Stimulated activated naive CD8-positive, alpha-beta T cell treated with anti-CD3 and anti-CD28 coated beads, Interleukin-15, amount 100 ng/mL, for 72 hours (primary cell): ENCODE measurements at regions not wholly inside any gene's neighbourhood (a gene's known extent, or its start where the extent isn't known, plus 50 kb on each side); places are given as distances from the start of the nearest gene placed in this dataset.

Experiments
- ATAC-seq: fragments of 150-1000 bp; cut with Tn5 transposase; 2 replicates; pipeline ENCODE4 v1.10.0; 2021; ENCODE audit warnings: mild to moderate bottlenecking, moderate library complexity
- DNase-seq, 2 donors: peaks; one replicate each; pipeline ENCODE4 v3.0.0; 2021 to 2022
- H3K27ac Mint-ChIP-seq, 2 donors: one replicate each; pipeline ENCODE4 v1.8.0; 2022; ENCODE audit warnings: mild to moderate bottlenecking in 2 of 2, mixed read lengths in 2 of 2, moderate library complexity in 2 of 2
- H3K27me3 Mint-ChIP-seq: one replicate; pipeline ENCODE4 v1.8.0; 2022; ENCODE audit warnings: mixed read lengths
- H3K4me1 Mint-ChIP-seq: one replicate; pipeline ENCODE4 v1.8.0; 2022; ENCODE audit warnings: mild to moderate bottlenecking, mixed read lengths
- H3K4me3 Mint-ChIP-seq, 2 donors: one replicate each; pipeline ENCODE4 v1.8.0; 2022; ENCODE audit warnings: mild to moderate bottlenecking in 2 of 2, mixed read lengths in 2 of 2, moderate library complexity in 1 of 2
- H3K9me3 Mint-ChIP-seq, 2 donors: one replicate each; pipeline ENCODE4 v1.8.0; 2022; ENCODE audit warnings: mixed read lengths in 2 of 2

DNA sequence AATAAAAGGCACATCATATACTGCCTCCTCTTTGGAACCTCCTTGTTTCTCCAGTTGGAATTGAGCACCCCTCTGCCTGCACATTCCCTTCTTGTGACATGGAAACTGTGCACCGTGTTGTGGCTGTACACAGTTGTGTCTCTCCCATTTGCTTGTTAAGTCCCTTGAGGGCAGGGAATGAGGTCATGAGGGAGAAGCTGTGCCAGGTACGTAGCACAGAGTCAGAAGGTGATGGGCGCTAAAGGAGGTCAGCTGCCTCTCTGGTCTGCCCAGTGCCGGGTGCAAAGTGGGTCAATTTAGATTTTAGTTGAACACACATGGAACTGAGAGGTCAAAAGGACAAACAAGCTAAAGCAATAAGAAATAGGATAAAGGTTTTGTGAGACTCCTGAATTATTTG lies 124.4 kb downstream of the FAM43A start:
- H3K27me3 Mint-ChIP-seq, result peaks cover 16% of the 10 kb centered on the region
- H3K27ac Mint-ChIP-seq, result no peak overlapping the region
- ATAC-seq (no peak), DNase-seq (no peak)
- no peaks in the 10 kb centered on the region for H3K9me3 Mint-ChIP-seq
- H3K4me3 Mint-ChIP-seq, result no peak overlapping the region
- no peaks in the 10 kb centered on the region for H3K4me1 Mint-ChIP-seq

DNA sequence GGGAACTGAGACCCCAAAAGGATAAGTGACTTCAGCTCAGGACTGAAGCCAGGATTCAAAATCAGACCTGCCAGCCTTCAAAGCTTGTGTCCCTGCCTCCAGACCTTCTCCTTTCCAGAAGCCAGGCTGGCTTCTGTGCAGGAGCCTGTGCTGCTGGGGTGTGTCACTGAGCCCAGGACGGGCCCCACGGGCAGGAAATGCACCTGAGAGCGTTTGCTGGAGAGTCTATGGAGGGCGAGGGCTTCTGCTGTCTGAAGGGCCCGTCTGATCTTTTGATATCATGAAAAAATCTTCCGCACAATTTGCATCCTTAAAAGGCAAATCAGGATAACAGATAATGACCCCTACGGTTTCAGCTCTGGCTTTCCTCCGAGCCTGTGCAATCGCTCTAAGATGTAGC lies 125.4 kb downstream of the FAM43A start:
- no peak overlapping the region for H3K27ac Mint-ChIP-seq
- ATAC-seq (no peak), DNase-seq (no peak)
- H3K4me3 Mint-ChIP-seq, result no peak overlapping the region
- H3K27me3 Mint-ChIP-seq, result peaks cover 13% of the 10 kb centered on the region
- H3K4me1 Mint-ChIP-seq, result no peaks in the 10 kb centered on the region
- H3K9me3 Mint-ChIP-seq, result no peaks in the 10 kb centered on the region

DNA sequence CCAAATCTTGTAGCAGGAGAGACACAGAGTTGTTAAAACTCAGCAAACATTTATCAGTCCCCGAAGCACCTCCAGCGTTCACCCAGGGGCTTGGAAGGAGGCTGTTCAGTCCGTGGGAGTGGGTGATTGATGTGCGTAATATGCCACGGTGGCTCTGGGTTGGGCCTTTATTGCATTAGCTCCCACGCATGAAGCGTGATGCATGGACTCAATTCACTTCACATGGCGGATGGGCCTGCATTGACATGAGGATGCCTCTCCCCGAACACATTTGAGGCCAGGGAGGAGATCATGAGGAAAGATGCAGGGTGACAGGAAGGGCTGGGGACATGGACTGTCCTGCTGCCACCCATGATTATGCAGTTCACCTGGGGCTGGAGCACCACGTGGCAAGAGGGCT lies 126.5 kb downstream of the FAM43A start:
- no peaks in the 10 kb centered on the region for H3K4me1 Mint-ChIP-seq
- H3K4me3 Mint-ChIP-seq, result no peak overlapping the region
- no peaks in the 10 kb centered on the region for H3K9me3 Mint-ChIP-seq
- no peak for ATAC-seq
- no peak overlapping the region for H3K27ac Mint-ChIP-seq
- peaks cover 6% of the 10 kb centered on the region for H3K27me3 Mint-ChIP-seq
- DNase-seq, result no peak

DNA sequence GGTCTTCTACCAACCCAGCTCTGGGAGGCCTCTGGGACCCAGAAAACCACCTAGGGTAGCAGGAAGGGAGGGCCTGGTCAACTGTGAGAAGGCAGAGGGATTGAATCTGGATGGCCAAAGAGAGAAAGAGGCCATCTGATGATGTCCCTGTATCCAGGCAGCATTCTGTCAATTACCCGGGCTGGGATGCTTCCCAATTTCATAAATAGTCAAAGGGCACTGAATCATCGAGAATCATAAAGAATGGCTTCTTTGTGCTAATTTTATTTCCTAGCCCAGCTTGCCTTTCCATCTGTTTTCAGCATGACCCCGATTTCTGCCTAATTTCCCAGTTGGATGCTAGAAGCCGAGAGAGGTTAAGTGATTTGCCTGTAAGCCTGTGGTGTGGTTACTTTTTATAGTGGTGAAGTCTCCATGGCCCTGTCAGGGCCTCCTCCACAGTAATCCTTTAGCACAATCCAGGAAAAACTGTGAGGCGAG lies 129.2 kb downstream of the FAM43A start:
- no peak overlapping the region for H3K27ac Mint-ChIP-seq
- no peaks in the 10 kb centered on the region for H3K4me1 Mint-ChIP-seq
- no peaks in the 10 kb centered on the region for H3K9me3 Mint-ChIP-seq
- DNase-seq, result no peak
- no peak for ATAC-seq
- H3K4me3 Mint-ChIP-seq, result no peak overlapping the region
- H3K27me3 Mint-ChIP-seq, result peaks cover 4% of the 10 kb centered on the region

DNA sequence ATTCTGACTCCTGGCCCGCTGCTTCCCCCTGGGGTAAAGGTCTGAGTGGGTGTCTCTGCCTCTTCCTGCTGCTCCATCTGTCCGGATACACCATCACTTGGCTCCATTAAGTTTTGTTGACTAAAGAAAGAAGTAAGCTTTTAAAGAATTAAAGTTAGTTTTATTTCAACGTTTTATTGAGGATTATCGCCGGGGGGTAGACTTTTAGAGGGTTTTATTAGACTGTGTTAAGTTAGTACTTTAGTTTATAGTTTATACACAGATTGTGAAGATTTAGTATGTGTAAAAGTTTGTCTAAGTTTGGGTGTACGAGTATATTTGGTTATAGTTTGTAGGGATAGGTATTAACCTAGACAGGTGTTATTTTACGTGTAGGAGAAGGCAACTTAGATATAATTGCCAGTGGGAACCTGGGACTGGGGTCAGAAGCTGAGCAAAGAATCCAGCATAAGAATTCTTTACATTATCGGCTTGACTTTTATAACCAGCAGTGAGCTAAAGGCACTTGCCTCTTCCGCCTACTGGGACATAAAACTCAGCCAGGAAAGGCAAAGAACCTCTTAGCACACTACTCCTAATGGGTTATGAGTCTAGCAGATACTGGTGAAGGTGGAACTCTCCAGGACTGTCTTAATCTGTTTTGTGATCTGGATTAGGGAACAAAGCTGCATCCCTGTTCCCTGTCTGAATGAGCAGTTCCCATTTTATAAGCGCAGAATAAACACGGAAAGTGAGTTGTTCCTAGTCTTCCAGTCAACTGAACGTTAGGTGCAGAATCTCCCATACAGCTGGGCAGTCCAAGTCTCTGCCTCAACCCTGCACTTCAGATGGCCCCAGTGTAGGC lies 131.3 kb downstream of the FAM43A start:
- H3K4me3 Mint-ChIP-seq, result no peak overlapping the region
- no peaks in the 10 kb centered on the region for H3K9me3 Mint-ChIP-seq
- no peaks in the 10 kb centered on the region for H3K27me3 Mint-ChIP-seq
- DNase-seq (no peak), ATAC-seq (no peak)
- no peaks in the 10 kb centered on the region for H3K4me1 Mint-ChIP-seq
- H3K27ac Mint-ChIP-seq, result no peak overlapping the region

DNA sequence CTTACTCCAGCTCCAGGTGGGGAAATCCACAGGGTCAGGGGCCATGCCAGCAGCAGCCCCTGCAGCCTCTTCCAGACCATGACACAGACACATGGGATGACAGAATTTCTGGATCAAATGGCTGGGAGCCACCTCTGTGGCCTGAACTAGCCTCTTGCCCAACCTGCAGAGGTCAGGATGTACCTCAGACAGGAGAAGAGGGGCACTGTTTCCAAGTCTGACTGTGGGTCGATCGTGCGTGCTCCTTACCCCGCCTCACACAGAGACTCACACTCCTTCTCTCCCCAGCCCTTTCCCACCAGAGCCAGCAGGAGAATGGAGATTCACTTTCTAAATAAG lies 131.9 kb downstream of the FAM43A start:
- H3K4me3 Mint-ChIP-seq, result no peak overlapping the region
- DNase-seq, result no peak
- no peaks in the 10 kb centered on the region for H3K9me3 Mint-ChIP-seq
- H3K4me1 Mint-ChIP-seq, result no peaks in the 10 kb centered on the region
- no peaks in the 10 kb centered on the region for H3K27me3 Mint-ChIP-seq
- no peak for ATAC-seq
- H3K27ac Mint-ChIP-seq, result no peak overlapping the region

DNA sequence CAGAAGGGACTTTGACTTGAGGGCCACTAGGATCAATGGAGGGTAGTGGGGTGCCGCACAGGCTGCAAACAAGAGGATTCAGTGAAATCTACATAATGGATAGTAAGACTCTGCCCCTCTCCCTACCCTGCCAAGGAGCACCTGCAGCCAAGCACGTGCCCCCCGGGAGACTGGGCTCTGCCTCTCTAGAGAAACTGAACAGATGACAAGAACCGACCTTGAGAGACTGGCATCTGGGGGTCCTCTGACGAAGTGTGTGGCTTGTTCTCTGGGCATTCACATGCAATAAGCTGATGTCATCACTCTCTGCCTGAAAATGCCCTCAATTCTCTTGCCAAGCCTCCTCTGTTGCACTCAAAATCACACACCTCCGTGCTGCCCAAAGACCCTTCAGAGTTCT lies 132.3 kb downstream of the FAM43A start:
- no peak for DNase-seq
- Mint-ChIP-seq H3K4me3 (no peak overlapping the region), H3K4me1 (no peaks in the 10 kb centered on the region), H3K9me3 (no peaks in the 10 kb centered on the region), H3K27ac (no peak overlapping the region), H3K27me3 (no peaks in the 10 kb centered on the region)
- ATAC-seq, result no peak

DNA sequence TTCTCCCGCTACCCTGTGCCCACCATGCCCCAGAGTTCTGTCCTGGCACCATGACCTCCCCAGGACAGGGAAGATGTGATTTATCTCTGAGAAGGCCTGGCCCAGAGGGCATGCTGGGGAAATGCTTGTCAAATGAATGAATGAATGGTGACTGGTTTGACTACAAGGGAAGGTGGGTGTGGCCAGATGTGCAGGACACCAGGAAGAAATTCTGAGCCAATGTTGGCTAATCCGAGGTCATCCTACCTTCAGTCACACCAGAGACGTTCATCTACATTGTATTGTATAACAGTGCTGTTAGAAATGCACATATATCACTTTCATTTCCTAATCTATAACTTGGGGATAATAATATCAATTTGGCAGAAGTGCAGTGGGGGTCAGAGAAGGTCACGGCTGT lies 138.4 kb downstream of the FAM43A start:
- H3K27me3 Mint-ChIP-seq, result no peaks in the 10 kb centered on the region
- ATAC-seq (no peak), DNase-seq (no peak)
- no peaks in the 10 kb centered on the region for H3K9me3 Mint-ChIP-seq
- no peak overlapping the region for H3K4me3 Mint-ChIP-seq
- H3K27ac Mint-ChIP-seq, result peak overlapping the region in 1 of 2 donors; percentile 76
- H3K4me1 Mint-ChIP-seq, result no peaks in the 10 kb centered on the region

DNA sequence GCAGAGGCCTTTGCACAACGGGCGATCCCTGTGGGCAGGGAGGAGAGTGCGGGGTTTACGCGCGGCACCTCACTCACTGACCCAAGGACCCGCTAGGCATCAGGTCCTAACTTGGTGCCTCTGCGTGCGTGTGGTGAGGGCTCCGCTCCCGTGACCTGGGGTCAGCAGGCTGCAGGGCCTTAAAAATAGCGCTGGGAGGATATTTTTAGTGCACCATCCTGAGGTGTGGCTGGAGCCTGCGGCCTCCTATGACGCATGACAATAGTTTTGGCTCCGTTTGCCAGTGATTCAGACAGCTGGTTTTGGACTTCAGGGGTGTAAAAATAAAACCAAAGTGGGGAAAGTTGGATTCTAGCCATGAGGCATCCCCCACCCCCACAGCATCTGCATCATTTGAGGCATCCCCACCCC lies 139.0 kb downstream of the FAM43A start:
- no peaks in the 10 kb centered on the region for H3K9me3 Mint-ChIP-seq

DNA sequence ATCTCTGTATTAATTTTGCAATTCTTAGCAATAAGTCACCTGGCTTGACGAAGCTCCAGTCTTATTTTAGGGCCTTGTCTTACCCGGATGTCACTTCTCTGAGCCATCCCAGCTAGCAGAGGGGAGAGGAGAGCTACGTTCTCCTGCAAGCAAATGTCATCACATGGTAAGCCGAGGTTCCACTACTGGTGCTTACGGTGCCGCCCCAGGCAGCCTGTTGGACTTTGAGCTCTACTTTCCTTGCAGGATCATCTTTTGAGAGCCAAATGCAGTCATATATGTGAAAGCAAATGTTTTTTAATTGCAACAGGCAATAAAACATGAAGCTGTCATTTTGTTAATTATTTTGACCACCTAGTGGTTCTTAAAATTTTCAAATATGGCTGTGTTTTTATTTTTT lies 140.9 kb downstream of the FAM43A start:
- H3K4me3 Mint-ChIP-seq, result no peak overlapping the region
- no peaks in the 10 kb centered on the region for H3K9me3 Mint-ChIP-seq
- H3K27me3 Mint-ChIP-seq, result no peaks in the 10 kb centered on the region
- H3K27ac Mint-ChIP-seq, result no peak overlapping the region
- DNase-seq (no peak), ATAC-seq (no peak)
- no peaks in the 10 kb centered on the region for H3K4me1 Mint-ChIP-seq

More for the DNA sequence above, 139.0 kb downstream of the FAM43A start:
- H3K4me1 Mint-ChIP-seq, result no peaks in the 10 kb centered on the region
- no peak for ATAC-seq
- H3K27me3 Mint-ChIP-seq, result no peaks in the 10 kb centered on the region
- DNase-seq, result no peak
- H3K27ac Mint-ChIP-seq, result no peak overlapping the region
- H3K4me3 Mint-ChIP-seq, result no peak overlapping the region

DNA sequence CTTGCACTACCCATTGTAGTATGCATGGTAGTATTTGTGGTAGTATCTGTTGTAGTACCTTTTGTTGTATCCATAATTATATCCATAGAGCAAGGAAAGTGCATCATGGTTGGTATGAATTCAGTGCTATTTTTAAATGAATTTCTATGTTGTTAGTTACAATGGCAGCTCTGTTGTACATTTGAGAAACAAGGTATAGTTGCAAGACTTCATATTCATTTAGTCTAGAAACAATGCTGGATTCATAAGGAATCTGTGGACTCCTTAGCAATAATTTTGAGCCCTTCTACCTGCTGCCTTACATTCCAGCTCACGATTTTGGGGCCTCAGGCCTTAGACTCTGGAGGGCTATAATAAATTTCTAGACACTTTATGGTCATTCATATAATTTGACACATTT lies 141.8 kb downstream of the FAM43A start:
- no peak overlapping the region for H3K27ac Mint-ChIP-seq
- H3K9me3 Mint-ChIP-seq, result no peaks in the 10 kb centered on the region
- no peaks in the 10 kb centered on the region for H3K27me3 Mint-ChIP-seq
- no peak for DNase-seq
- no peak overlapping the region for H3K4me3 Mint-ChIP-seq
- no peaks in the 10 kb centered on the region for H3K4me1 Mint-ChIP-seq
- no peak for ATAC-seq

DNA sequence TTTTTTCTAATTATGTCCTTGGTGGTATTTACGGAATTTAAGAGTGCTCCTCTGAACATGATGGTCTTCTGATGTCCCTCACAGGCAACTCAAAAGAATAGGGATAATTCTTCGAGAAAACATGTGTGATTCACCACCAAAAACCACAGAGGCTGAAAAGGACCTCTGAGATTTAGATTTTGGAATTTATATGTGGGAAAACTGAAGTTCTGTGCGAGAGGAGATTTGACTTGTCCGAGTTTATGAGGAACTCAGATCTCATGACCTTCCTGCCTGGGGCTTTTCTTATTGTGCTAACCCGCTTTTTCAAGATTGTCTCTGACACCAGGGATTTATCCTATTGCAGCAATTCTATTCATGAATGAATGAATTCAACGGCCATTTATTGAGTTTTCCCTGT lies 142.4 kb downstream of the FAM43A start:
- Mint-ChIP-seq H3K27me3 (no peaks in the 10 kb centered on the region), H3K9me3 (no peaks in the 10 kb centered on the region), H3K27ac (no peak overlapping the region), H3K4me1 (no peaks in the 10 kb centered on the region), H3K4me3 (no peak overlapping the region)
- ATAC-seq, result no peak
- no peak for DNase-seq

DNA sequence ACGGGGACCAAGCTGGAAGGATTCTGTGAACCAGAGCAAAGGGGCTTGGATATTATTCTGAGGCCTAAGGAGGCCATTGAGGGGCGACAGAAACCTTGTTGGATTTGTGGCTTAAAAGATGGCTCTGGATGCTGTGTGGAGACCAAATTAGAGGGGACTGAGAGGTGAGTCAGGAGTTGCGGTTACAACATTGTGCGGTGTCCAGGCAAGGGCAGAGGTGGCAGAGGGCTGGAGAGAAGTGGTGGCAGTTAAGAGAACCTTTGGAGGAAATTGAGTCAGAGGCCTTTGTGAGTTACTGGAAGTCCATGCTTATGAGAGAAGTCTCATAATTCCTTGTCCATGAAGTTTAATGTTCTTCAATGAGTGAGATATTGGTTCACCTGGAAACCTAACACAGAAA lies 143.2 kb downstream of the FAM43A start:
- H3K27me3 Mint-ChIP-seq, result no peaks in the 10 kb centered on the region
- H3K4me3 Mint-ChIP-seq, result no peak overlapping the region
- H3K27ac Mint-ChIP-seq, result no peak overlapping the region
- DNase-seq (no peak), ATAC-seq (no peak)
- H3K4me1 Mint-ChIP-seq, result no peaks in the 10 kb centered on the region
- no peaks in the 10 kb centered on the region for H3K9me3 Mint-ChIP-seq

DNA sequence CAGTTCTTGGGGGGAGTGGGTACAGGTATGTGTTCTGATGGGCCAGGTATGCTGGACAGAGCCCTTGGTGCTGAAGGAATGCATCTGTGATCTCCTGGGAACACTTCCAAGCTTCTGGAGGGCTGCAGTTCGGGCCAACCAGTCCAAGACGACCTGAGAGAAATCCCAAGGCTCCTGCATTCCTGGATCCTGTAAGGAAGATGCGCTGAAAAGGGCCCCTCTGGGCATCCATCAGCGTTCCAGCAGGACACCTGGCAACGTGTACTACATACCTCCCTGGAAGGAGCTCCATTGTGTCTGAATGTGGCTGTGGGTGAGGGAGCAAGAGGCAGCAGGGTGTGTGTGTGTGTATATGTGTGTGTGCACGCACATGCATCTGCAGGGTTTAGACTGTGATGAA lies 144.7 kb downstream of the FAM43A start:
- Mint-ChIP-seq H3K4me1 (no peaks in the 10 kb centered on the region), H3K4me3 (no peak overlapping the region), H3K27ac (no peak overlapping the region), H3K9me3 (no peaks in the 10 kb centered on the region), H3K27me3 (no peaks in the 10 kb centered on the region)
- no peak for DNase-seq
- ATAC-seq, result no peak

DNA sequence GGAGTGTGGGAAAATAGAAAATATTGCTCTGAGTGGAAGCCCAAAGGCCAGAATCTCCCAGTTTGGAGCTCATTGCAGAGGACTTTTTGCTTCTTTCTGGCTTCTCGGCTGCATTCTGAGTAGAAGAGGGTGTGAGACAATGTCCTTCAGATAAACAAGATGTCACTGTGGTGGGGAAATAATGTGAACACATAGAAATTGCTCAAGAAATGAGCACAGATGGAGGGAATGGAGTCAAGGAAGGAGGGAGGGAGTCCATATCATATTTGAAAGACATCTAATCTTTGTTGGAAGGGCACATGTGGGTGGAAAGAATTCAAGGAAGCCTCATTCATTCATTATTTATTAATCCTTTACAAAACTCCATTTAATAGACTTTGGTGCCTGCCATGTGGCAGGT lies 145.3 kb downstream of the FAM43A start:
- Mint-ChIP-seq H3K4me3 (no peak overlapping the region), H3K9me3 (no peaks in the 10 kb centered on the region), H3K4me1 (no peaks in the 10 kb centered on the region), H3K27ac (no peak overlapping the region), H3K27me3 (no peaks in the 10 kb centered on the region)
- no peak for DNase-seq
- no peak for ATAC-seq

DNA sequence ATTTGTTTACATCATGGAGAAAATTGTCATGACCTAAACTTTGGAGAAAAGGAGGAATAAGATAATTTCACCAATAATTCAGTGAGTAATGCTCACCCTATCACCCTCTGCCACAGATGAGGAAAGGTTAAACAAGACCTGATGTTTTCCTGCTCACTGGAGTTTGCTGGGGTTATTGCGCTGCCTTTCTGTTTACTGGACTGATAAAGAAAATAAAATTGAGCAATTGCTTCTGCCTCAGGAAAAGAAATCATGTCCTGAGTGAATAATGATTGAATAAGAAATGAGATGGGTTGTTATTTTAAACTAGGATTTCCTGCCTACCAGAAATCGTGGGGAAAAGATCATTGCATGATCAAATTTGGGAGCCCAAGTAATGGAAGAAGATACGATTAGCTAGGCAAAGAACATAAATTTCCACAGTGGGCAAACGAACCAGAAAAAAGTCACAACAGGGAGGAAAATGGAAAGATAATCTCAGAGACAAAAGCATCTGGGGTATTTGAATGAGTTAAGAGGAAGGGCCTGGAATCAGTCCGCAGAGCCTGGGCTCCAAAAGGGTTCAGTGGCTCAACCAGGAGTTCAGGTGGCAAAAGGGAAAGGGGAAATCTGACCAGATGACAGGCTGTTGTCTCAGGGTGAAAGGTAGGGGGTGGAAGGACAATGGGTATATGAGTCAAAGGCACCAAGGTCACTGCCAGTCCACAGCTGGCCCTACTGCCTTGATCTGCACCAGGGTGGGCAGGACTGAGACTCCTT lies 146.8 kb downstream of the FAM43A start:
- Mint-ChIP-seq H3K4me1 (no peaks in the 10 kb centered on the region), H3K27ac (no peak overlapping the region), H3K9me3 (no peaks in the 10 kb centered on the region), H3K4me3 (no peak overlapping the region), H3K27me3 (no peaks in the 10 kb centered on the region)
- no peak for ATAC-seq
- no peak for DNase-seq
